Fibroblast of lung (primary cell): ENCODE measurements at regions not wholly inside any gene's neighbourhood (a gene's known extent, or its start where the extent isn't known, plus 50 kb on each side); places are given as distances from the start of the nearest gene placed in this dataset.
A peak's percentile ranks its signal among the peaks of the same experiment; 100 is the strongest.

Experiments used
- DNase-seq, 2 donors: peaks; one replicate each; pipeline versions ENCODE4 v3.0.0 to v3.0.0-alpha.2; 2010; ENCODE audit warnings: low read depth in 2 of 2
- H2AFZ ChIP-seq: 2 replicates; pipeline ENCODE4 v1.5.1; 2012; ENCODE audit warnings: low read length, control low read depth, inconsistent platforms
- H3K27ac ChIP-seq: 2 replicates; pipeline ENCODE4 v1.5.1; 2011; ENCODE audit warnings: low read length, control low read depth; ENCODE audit not compliant: insufficient read depth
- H3K27me3 ChIP-seq: 2 replicates; pipeline ENCODE4 v1.5.1; 2011; ENCODE audit warnings: mild to moderate bottlenecking, low read length; ENCODE audit not compliant: control insufficient read depth, insufficient read depth
- H3K36me3 ChIP-seq: 2 replicates; pipeline ENCODE4 v1.5.1; 2011; ENCODE audit warnings: low read length; ENCODE audit not compliant: control insufficient read depth, insufficient read depth
- H3K4me1 ChIP-seq: 2 replicates; pipeline ENCODE4 v1.5.1; 2011; ENCODE audit warnings: low read length; ENCODE audit not compliant: control insufficient read depth, insufficient read depth; ENCODE audit errors: extremely low read depth
- H3K4me2 ChIP-seq: 2 replicates; pipeline ENCODE4 v1.5.1; 2011; ENCODE audit warnings: low read length, control low read depth; ENCODE audit not compliant: insufficient read depth; ENCODE audit errors: extremely low read depth
- H3K4me3 ChIP-seq, 4 experiments: fragments of 200-600 bp in 1 of 4; sonication (generic) in 1 of 4; replicated peaks in 1 of 4; 2 replicates each; pipeline ENCODE4 v1.5.1; 2011 to 2016; ENCODE audit warnings: low read length in 4 of 4, low read depth in 3 of 4, mild to moderate bottlenecking in 3 of 4, control low read depth in 2 of 4, inconsistent platforms in 1 of 4, mixed read lengths in 1 of 4; ENCODE audit not compliant: insufficient read depth in 1 of 4; ENCODE audit errors: control extremely low read depth in 1 of 4
- H3K79me2 ChIP-seq: 2 replicates; pipeline ENCODE4 v1.5.1; 2012; ENCODE audit warnings: mild to moderate bottlenecking, low read length, inconsistent platforms; ENCODE audit not compliant: control insufficient read depth, insufficient read depth
- H3K9ac ChIP-seq: 2 replicates; pipeline ENCODE4 v1.5.1; 2011; ENCODE audit warnings: mild to moderate bottlenecking, low read length, control low read depth; ENCODE audit not compliant: insufficient read depth
- H3K9me3 ChIP-seq: 2 replicates; pipeline ENCODE4 v1.5.1; 2012; ENCODE audit warnings: low read depth, low read length; ENCODE audit not compliant: control insufficient read depth, insufficient read depth
- H4K20me1 ChIP-seq: 2 replicates; pipeline ENCODE4 v1.5.1; 2011; ENCODE audit warnings: low read length; ENCODE audit not compliant: control insufficient read depth, insufficient read depth; ENCODE audit errors: extremely low read depth
- EZH2 ChIP-seq: IDR thresholded peaks from 2 replicates; pipeline ENCODE4 v1.5.1; 2012; ENCODE audit warnings: low read length, control low read depth, mild to moderate bottlenecking; ENCODE audit errors: missing control alignments
- TF ChIP-seq, protein P1 (sequence below), 2 donors: IDR thresholded peaks in 1 of 2; conservative IDR thresholded peaks in 1 of 2; 1 replicate in 1 of 2; 2 replicates in 1 of 2; pipeline ENCODE4 v1.5.1; 2011 to 2012; ENCODE audit warnings: low read length in 2 of 2, control low read depth in 1 of 2, inconsistent platforms in 1 of 2, low read depth in 1 of 2, mild to moderate bottlenecking in 1 of 2

DNA sequence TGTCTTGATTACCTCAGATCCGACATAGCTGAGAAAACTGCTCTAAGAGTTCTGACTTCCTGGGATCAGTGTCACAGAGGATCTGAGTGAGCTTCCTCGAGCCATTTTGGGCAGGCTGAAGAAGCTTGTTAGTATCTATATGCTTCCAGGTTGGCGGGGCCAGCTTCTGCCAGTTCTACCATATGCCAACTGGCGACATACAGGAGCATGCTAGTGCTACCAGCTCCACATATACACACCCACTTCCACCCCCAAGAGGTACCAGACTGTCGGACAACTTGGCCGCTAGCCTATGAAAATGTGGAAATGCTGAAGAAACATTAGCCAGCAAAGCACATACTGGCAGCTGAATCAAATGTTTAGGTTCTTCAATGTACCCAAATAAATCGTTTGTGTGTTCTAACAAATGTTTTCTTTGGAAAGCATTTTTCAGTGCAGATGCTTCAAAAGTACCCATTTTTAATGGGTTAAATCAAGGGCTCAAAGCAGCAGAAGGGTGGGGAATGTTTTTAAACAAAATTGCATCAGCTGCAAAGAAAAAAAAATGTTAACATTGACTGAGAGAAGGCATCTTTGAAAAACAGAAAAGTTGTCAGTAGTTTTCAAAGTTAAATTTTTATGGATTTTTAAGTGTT, 163.7 kb downstream of the KLF12 start:
- no peaks in the 10 kb centered on the region for H3K9me3 ChIP-seq
- no peaks in the 10 kb centered on the region for H3K27me3 ChIP-seq
- no peak overlapping the region for H3K4me2 ChIP-seq
- no peaks in the 10 kb centered on the region for H3K36me3 ChIP-seq
- peaks cover under 1% of the 10 kb centered on the region for H3K79me2 ChIP-seq
- no peak overlapping the region for H3K9ac ChIP-seq
- H4K20me1 ChIP-seq, result no peaks in the 10 kb centered on the region
- TF ChIP-seq, protein P1, sequence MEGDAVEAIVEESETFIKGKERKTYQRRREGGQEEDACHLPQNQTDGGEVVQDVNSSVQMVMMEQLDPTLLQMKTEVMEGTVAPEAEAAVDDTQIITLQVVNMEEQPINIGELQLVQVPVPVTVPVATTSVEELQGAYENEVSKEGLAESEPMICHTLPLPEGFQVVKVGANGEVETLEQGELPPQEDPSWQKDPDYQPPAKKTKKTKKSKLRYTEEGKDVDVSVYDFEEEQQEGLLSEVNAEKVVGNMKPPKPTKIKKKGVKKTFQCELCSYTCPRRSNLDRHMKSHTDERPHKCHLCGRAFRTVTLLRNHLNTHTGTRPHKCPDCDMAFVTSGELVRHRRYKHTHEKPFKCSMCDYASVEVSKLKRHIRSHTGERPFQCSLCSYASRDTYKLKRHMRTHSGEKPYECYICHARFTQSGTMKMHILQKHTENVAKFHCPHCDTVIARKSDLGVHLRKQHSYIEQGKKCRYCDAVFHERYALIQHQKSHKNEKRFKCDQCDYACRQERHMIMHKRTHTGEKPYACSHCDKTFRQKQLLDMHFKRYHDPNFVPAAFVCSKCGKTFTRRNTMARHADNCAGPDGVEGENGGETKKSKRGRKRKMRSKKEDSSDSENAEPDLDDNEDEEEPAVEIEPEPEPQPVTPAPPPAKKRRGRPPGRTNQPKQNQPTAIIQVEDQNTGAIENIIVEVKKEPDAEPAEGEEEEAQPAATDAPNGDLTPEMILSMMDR (conservative IDR thresholded peaks at IDR 0.05 in 1 of 2, IDR thresholded peaks at IDR 0.05 in 1 of 2; ENCODE audit: low read depth in 1 of 2, low read length in 2 of 2), result no peak
- no peak for TF ChIP-seq EZH2
- H3K27ac ChIP-seq, result no peak overlapping the region
- no peaks in the 10 kb centered on the region for H3K4me1 ChIP-seq
- H3K4me3 ChIP-seq, result no peak overlapping the region
- peak in 1 of 2 donors; percentile 73 for DNase-seq
- no peak overlapping the region for H2AFZ ChIP-seq

DNA sequence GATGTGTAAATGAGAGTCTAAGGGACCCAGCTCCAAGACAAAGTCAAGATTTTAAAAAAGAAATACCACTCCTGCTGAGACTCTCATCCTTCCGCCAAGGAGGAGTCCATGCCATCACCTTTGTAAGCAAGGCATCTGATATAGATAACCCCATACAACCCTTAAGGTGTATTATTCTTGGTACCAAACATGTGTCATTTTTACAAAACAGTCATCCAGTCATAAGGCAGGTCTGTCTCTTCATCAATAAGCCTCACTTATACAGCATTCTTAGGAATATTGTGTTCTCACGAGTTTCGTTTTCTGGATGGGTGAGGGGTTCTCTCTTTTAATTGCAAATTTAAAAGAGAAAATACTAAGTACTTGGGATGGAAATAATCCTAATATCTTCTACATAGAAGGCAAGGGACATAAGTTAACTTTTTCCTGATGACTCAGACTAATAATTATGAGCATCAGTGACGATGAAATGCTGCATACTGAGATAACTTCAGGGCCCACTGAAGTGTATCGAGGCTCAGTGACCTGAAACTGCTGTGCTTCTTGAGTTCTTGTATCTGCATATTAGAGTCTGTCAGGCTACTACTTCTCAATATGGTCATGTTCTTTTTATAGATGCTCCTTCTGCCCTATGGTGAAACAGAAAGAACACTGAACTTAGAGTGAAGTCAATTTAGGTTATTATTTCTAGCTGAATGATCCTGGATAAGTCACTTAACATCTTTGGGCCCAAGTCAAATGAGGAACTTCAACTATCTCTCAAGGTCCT, 166.6 kb downstream of the KLF12 start:
- H2AFZ ChIP-seq, result no peak overlapping the region
- no peak overlapping the region for H3K4me2 ChIP-seq
- H3K79me2 ChIP-seq, result peaks cover 3% of the 10 kb centered on the region
- no peaks in the 10 kb centered on the region for H3K9me3 ChIP-seq
- H4K20me1 ChIP-seq, result no peaks in the 10 kb centered on the region
- DNase-seq, result peak in 1 of 2 donors; percentile 15
- H3K4me1 ChIP-seq, result no peaks in the 10 kb centered on the region
- TF ChIP-seq, protein P1 (conservative IDR thresholded peaks at IDR 0.05 in 1 of 2, IDR thresholded peaks at IDR 0.05 in 1 of 2; ENCODE audit: low read depth in 1 of 2, low read length in 2 of 2), result no peak
- no peak for TF ChIP-seq EZH2
- H3K4me3 ChIP-seq, result no peak overlapping the region
- no peaks in the 10 kb centered on the region for H3K36me3 ChIP-seq
- H3K27me3 ChIP-seq, result no peaks in the 10 kb centered on the region
- H3K27ac ChIP-seq, result no peak overlapping the region
- no peak overlapping the region for H3K9ac ChIP-seq

DNA sequence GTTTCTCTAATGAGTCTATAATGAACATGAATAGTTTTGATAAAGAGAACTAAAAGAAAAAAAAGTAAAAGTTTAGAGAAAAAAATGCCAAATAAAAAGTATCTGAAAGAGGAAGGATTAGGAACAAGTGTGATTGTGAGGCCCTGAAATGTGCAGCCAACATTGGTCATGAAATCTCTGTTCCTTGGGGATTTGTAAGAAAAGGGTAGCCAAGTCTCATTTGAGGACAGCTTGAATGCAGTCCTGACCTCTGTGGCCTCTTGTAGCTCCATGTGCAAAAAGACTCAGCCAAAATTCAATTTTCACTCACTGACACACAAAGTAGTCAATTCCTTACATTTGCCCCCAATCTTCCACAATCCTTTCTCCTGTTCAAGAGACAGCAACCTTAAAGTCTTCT, 167.9 kb downstream of the KLF12 start:
- H3K4me2 ChIP-seq, result no peak overlapping the region
- peaks cover 3% of the 10 kb centered on the region for H3K79me2 ChIP-seq
- H3K9ac ChIP-seq, result no peak overlapping the region
- H3K9me3 ChIP-seq, result no peaks in the 10 kb centered on the region
- H2AFZ ChIP-seq, result no peak overlapping the region
- TF ChIP-seq, protein P1 (conservative IDR thresholded peaks at IDR 0.05 in 1 of 2, IDR thresholded peaks at IDR 0.05 in 1 of 2; ENCODE audit: low read depth in 1 of 2, low read length in 2 of 2), result no peak
- no peak for TF ChIP-seq EZH2
- H3K4me1 ChIP-seq, result no peaks in the 10 kb centered on the region
- H3K27ac ChIP-seq, result no peak overlapping the region
- no peak overlapping the region for H3K4me3 ChIP-seq
- H4K20me1 ChIP-seq, result no peaks in the 10 kb centered on the region
- no peaks in the 10 kb centered on the region for H3K36me3 ChIP-seq
- no peaks in the 10 kb centered on the region for H3K27me3 ChIP-seq
- DNase-seq, result no peak
